MCF 10A (cell line): ENCODE measurements at regions not wholly inside any gene's neighbourhood (a gene's known extent, or its start where the extent isn't known, plus 50 kb on each side); places are given as distances from the start of the nearest gene placed in this dataset.
A peak's percentile ranks its signal among the peaks of the same experiment; 100 is the strongest.

Experiments
- BruUV-seq: library from RNA; stranded (reverse); fragments of 400-500 nt; replicated peaks from 2 replicates; lab custom pipeline; 2021; lab: Mats Ljungman, UMichigan
- CTCF ChIA-PET: fragments of 300-600 bp; sonication (Branson Sonifier 250); formaldehyde crosslinking; extraction: SDS; loops from one replicate; lab custom pipeline; 2021; ENCODE audit warnings: antibody characterized with exemption, inconsistent platforms; lab: Yijun Ruan, JAX
- POLR2A ChIA-PET: fragments of 300-600, 350-650 bp; sonication (Branson Sonifier 250); formaldehyde crosslinking; extraction: SDS; loops from one replicate; lab custom pipeline; 2020; ENCODE audit warnings: antibody characterized with exemption, inconsistent platforms; lab: Yijun Ruan, JAX
- DNase-seq: peaks from one replicate; pipeline ENCODE4 v3.0.0-alpha.2; 2018; ENCODE audit not compliant: unreplicated experiment
- H3K27ac Mint-ChIP-seq: one replicate; pipeline ENCODE4 v1.8.0; 2022; ENCODE audit warnings: mild to moderate bottlenecking, low read depth, mixed read lengths; ENCODE audit not compliant: unreplicated experiment
- H3K27me3 Mint-ChIP-seq: one replicate; pipeline ENCODE4 v1.8.0; 2022; ENCODE audit warnings: mixed read lengths; ENCODE audit not compliant: insufficient read depth, unreplicated experiment
- H3K36me3 Mint-ChIP-seq: one replicate; pipeline ENCODE4 v1.8.0; 2022; ENCODE audit warnings: mild to moderate bottlenecking, moderate library complexity, mixed read lengths; ENCODE audit not compliant: insufficient read depth, unreplicated experiment
- H3K4me1 Mint-ChIP-seq: one replicate; pipeline ENCODE4 v1.8.0; 2022; ENCODE audit warnings: mixed read lengths; ENCODE audit not compliant: insufficient read depth, unreplicated experiment
- H3K4me3 Mint-ChIP-seq: one replicate; pipeline ENCODE4 v1.8.0; 2022; ENCODE audit warnings: mild to moderate bottlenecking, moderate library complexity, mixed read lengths; ENCODE audit not compliant: unreplicated experiment
- H3K9me3 Mint-ChIP-seq: one replicate; pipeline ENCODE4 v1.8.0; 2022; ENCODE audit warnings: mixed read lengths; ENCODE audit not compliant: unreplicated experiment
- CTCF ChIP-seq: fragments of 200-600 bp; IDR thresholded peaks from one replicate; pipeline ENCODE4 v1.8.0; 2022; ENCODE audit warnings: antibody characterized with exemption, mild to moderate bottlenecking; ENCODE audit not compliant: unreplicated experiment
- intact Hi-C: fragments of 100-400 bp; cut with micrococcal nuclease; formaldehyde crosslinking; loops from 2 replicates; pipeline ENCODE4 v1.14.1; 2022

DNA sequence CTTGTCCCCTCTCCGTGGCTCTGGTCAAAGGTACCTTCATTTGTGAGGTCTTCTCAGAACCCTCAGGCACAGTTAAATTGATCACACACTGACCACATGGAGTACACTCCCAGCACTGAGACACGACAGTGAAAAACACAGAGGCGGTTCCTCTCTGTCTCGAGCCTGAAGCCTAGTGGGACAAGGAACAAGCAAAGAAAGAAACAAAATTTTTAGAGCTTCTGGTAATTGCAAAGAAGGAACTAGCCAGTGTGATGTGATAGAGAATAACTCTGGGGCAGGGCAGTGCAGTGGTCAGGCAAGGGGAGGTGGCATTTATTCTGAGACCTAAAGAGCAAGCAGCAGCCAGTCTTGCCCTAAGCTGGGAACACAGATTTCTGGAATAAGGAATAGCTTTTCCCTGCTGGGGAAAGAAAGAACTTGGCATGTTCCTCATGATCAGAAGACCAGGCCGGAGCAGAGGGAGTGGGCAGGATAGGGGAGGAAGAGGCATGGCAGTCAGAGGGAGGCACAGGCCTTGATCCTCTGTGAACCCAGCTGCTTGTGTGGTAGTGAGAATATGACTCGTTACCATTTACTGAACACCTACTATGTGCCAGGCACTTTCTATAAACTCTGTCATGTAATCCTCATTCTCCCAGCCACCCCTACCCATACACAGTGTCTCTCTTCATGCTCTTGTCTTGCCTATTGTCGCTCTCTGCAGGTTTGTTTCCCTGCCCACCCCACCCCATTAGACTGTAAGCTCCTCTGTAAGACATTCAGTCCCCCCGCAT is 262.3 kb upstream of the HES1 start:
- no peak for TF ChIP-seq CTCF
- H3K4me1 Mint-ChIP-seq, result peaks cover 58% of the 10 kb centered on the region
- intact Hi-C loops, result loop anchor here (5.0 kb wide), 1 partner anchor 91 kb away; no protein-coding TSS in a partner anchor
- BruUV-seq, result no TSS peak
- no peak for DNase-seq
- ChIA-PET CTCF (interaction anchor here (1.1 to 2.9 kb wide), 3 partner anchors 77 to 442 kb away, joined by 3 to 17 read pairs (median 10); no protein-coding TSS in a partner anchor), POLR2A (interaction anchor here (0.5 to 6.6 kb wide), 15 partner anchors 11 to 457 kb away, joined by 3 to 162 read pairs (median 8); partner anchors contain the start of gene HES1)
- peaks cover 17% of the 10 kb centered on the region for H3K27me3 Mint-ChIP-seq
- no peaks in the 10 kb centered on the region for H3K9me3 Mint-ChIP-seq
- H3K27ac Mint-ChIP-seq, result peak overlapping the region; percentile 27
- no peak overlapping the region for H3K4me3 Mint-ChIP-seq
- no peaks in the 10 kb centered on the region for H3K36me3 Mint-ChIP-seq

DNA sequence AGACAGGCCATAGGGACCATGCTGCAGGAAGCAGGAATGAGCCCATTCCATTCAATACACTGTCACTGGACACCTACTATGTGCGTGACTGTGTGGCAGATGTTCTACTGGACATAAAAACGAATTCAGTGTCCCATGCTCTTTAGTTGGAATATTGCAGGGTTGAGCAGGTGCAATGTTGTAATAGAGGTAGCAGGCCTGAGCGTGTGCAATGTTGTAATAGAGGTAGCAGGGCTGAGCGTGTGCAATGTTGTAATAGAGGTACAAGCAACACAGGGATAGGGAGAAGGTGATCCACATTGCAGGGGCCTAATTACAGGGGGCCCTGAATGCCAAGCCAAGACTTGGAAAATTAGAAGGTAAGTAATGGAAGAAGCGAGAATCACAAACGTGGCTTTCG is 261.4 kb upstream of the HES1 start:
- H3K4me1 Mint-ChIP-seq, result peaks cover 54% of the 10 kb centered on the region
- no peak overlapping the region for H3K4me3 Mint-ChIP-seq
- peak; percentile 86 for DNase-seq
- ChIA-PET CTCF (no interaction called here), POLR2A (interaction anchor here (3.5 to 6.6 kb wide), 4 partner anchors 43 to 267 kb away, joined by 22 to 162 read pairs (median 33); no protein-coding TSS in a partner anchor)
- H3K27me3 Mint-ChIP-seq, result peaks cover 17% of the 10 kb centered on the region
- no TSS peak for BruUV-seq
- no peak overlapping the region for H3K27ac Mint-ChIP-seq
- intact Hi-C loops, result loop anchor here (5.0 kb wide), 1 partner anchor 92 kb away; no protein-coding TSS in a partner anchor
- H3K36me3 Mint-ChIP-seq, result no peaks in the 10 kb centered on the region
- no peaks in the 10 kb centered on the region for H3K9me3 Mint-ChIP-seq
- TF ChIP-seq CTCF, result no peak

- Mint-ChIP-seq H3K27ac (no peak overlapping the region), H3K36me3 (no peaks in the 10 kb centered on the region), H3K4me3 (no peak overlapping the region), H3K4me1 (peaks cover 52% of the 10 kb centered on the region), H3K9me3 (no peaks in the 10 kb centered on the region), H3K27me3 (peaks cover 17% of the 10 kb centered on the region)
- no peak for DNase-seq
- ChIA-PET CTCF (interaction anchor here (0.6 kb wide), 1 partner anchor 720 kb away, joined by 6 read pairs; no protein-coding TSS in a partner anchor), POLR2A (interaction anchor here (1.0 kb wide), 1 partner anchor 266 kb away, joined by 3 read pairs; no protein-coding TSS in a partner anchor)
- TF ChIP-seq CTCF, result no peak
- BruUV-seq, result no TSS peak
- intact Hi-C loops, result loop anchor here (5.0 kb wide), 1 partner anchor 93 kb away; no protein-coding TSS in a partner anchor
These were observed 260.9 kb upstream of the HES1 start for GRCh38 chr3:193874997-193875593.
